PC-3 (cell line): ENCODE measurements at regions not wholly inside any gene's neighbourhood (a gene's known extent, or its start where the extent isn't known, plus 50 kb on each side); places are given as distances from the start of the nearest gene placed in this dataset.
"Not testable (repeated sequence)": the region's sequence is repeated elsewhere in the genome, so short reads cannot be mapped to it uniquely, and the experiment has no call there.

ENCODE experiments used
- CTCF ChIP-seq: fragments of 300-600 bp; sonication (generic); conservative IDR thresholded peaks from 2 replicates; pipeline ENCODE4 v1.5.1; 2017; ENCODE audit warnings: antibody characterized with exemption, low read depth, mild to moderate bottlenecking, low read length
- EZH2 ChIP-seq: fragments of 300-600 bp; sonication (generic); IDR thresholded peaks from one replicate; pipeline ENCODE4 v1.6.1; 2017; ENCODE audit warnings: antibody characterized with exemption, mild to moderate bottlenecking, low read length; ENCODE audit not compliant: unreplicated experiment
- EZH2phosphoT487 ChIP-seq: fragments of 300-600 bp; sonication (generic); IDR thresholded peaks from 2 replicates; pipeline ENCODE4 v1.6.1; 2018; ENCODE audit warnings: mild to moderate bottlenecking, antibody characterized with exemption, low read length, borderline replicate concordance

GRCh38 chr7:120066898-120067297 lies 206.1 kb upstream of the KCND2 start:
- not testable (repeated sequence) for TF ChIP-seq EZH2phosphoT487, CTCF, EZH2
